NCI-H526 (cell line): ENCODE measurements at regions not wholly inside any gene's neighbourhood (a gene's known extent, or its start where the extent isn't known, plus 50 kb on each side); places are given as distances from the start of the nearest gene placed in this dataset.
"Not testable (repeated sequence)": the region's sequence is repeated elsewhere in the genome, so short reads cannot be mapped to it uniquely, and the experiment has no call there.

Experiments
- DNase-seq, 2 experiments: peaks; one replicate each; lab custom pipeline; 2025; lab: John Stamatoyannopoulos, UW

- DNase-seq, result no peak
Observed at GRCh38 chr6:165008971-165009370, 300.4 kb downstream of the C6orf118 start.

GRCh38 chr6:165002866-165003265, 306.5 kb downstream of the C6orf118 start:
- DNase-seq, result peak in 1 of 2 experiments; percentile 2

- DNase-seq, result no peak
Observed at GRCh38 chr6:165002358-165002757, 307.0 kb downstream of the C6orf118 start.

- DNase-seq, result no peak
Observed at GRCh38 chr6:165001502-165002157, 307.8 kb downstream of the C6orf118 start.

GRCh38 chr6:164998297-164998696, 311.1 kb downstream of the C6orf118 start:
- DNase-seq, result no peak

GRCh38 chr6:164996838-164997237, 312.6 kb downstream of the C6orf118 start:
- no peak for DNase-seq

- no peak for DNase-seq
Observed at GRCh38 chr6:164991573-164991972, 317.8 kb downstream of the C6orf118 start.

GRCh38 chr6:164990901-164991300, 318.5 kb downstream of the C6orf118 start:
- no peak for DNase-seq

GRCh38 chr6:164982389-164982788, 327.0 kb downstream of the C6orf118 start:
- no peak for DNase-seq

GRCh38 chr6:164967102-164967501, 342.3 kb downstream of the C6orf118 start:
- DNase-seq, result no peak

GRCh38 chr6:164962805-164963204, 346.6 kb downstream of the C6orf118 start:
- no peak for DNase-seq

GRCh38 chr6:164947164-164947563, 362.2 kb downstream of the C6orf118 start:
- no peak for DNase-seq

GRCh38 chr6:164942271-164942670, 367.1 kb downstream of the C6orf118 start:
- DNase-seq, result no peak

- DNase-seq, result not testable (repeated sequence)
Observed at GRCh38 chr6:164933238-164933794, 376.1 kb downstream of the C6orf118 start.

- DNase-seq, result no peak
Observed at GRCh38 chr6:164929408-164929977, 379.9 kb downstream of the C6orf118 start.

GRCh38 chr6:164928728-164929407, 380.5 kb downstream of the C6orf118 start:
- DNase-seq, result no peak

- DNase-seq, result no peak
Observed at GRCh38 chr6:164928057-164928727, 381.2 kb downstream of the C6orf118 start.

GRCh38 chr6:164927288-164928056, 381.9 kb downstream of the C6orf118 start:
- peak; percentile 15 to 43 for DNase-seq

GRCh38 chr6:164926686-164927085, 382.7 kb downstream of the C6orf118 start:
- no peak for DNase-seq

- DNase-seq, result no peak
Observed at GRCh38 chr6:164925681-164926530, 383.5 kb downstream of the C6orf118 start.

GRCh38 chr6:164924674-164925073, 384.7 kb downstream of the C6orf118 start:
- DNase-seq, result no peak
